ENCODE measurements at regions not wholly inside any gene's neighbourhood (a gene's known extent, or its start where the extent isn't known, plus 50 kb on each side); places are given as distances from the start of the nearest gene placed in this dataset.

DNA sequence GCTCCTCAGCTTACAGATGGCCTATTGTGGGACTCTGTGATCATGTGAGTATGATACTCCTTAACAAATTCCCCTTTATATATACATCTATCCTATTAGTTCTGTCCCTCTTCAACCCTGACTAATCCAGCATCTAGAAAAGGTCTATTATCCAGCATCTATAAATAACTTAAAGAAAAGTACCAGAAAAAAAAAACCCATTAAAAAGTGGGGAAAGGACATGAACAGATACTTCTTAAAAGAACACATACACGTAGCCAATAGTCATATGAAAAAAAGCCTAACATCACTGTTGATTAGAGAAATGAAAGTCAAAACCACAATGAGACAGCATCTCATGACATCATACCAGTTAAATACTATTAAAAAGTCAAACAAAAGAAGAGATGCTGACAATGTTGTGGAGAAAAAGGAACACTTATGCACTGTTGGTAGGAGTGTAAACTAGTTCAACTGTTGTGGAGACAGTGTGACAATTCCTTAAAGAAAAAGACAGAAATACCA lies 549.5 kb upstream of the GRM3 start:
- Histone ChIP-seq H3K9me3 (ENCODE audit: low read length) (no peaks in the 10 kb centered on the region), H3K27me3 (ENCODE audit: insufficient read depth, low read depth, low read length) (no peaks in the 10 kb centered on the region), H3K79me2 (replicated peaks; ENCODE audit: insufficient read depth, low read length) (no peaks in the 10 kb centered on the region), H3K9me2 (ENCODE audit: insufficient read depth, low read length) (no peaks in the 10 kb centered on the region), H3K27ac (ENCODE audit: low read length) (no peak overlapping the region), H3K9ac (ENCODE audit: low read length) (no peak overlapping the region), H3K4me2 (ENCODE audit: low read length) (no peak overlapping the region), H3K4me3 (ENCODE audit: low read length) (no peak overlapping the region), H3K36me3 (ENCODE audit: insufficient read depth, low read length) (no peaks in the 10 kb centered on the region), H4K20me1 (ENCODE audit: insufficient read depth) (no peaks in the 10 kb centered on the region), H3F3A (ENCODE audit: insufficient read depth, low read length, poor library complexity, severe bottlenecking) (no peaks in the 10 kb centered on the region), H2AFZ (ENCODE audit: low read depth, low read length) (no peak overlapping the region)
- TF ChIP-seq EP300 (conservative IDR thresholded peaks at IDR 0.05; ENCODE audit: poor library complexity, severe bottlenecking) (no peak), SMC3 (conservative IDR thresholded peaks at IDR 0.05; ENCODE audit: poor library complexity) (no peak), MXI1 (conservative IDR thresholded peaks at IDR 0.05; ENCODE audit: poor library complexity, severe bottlenecking) (no peak), TAF1 (IDR thresholded peaks at IDR 0.05; ENCODE audit: low read depth) (no peak), POLR2AphosphoS5 (IDR thresholded peaks at IDR 0.05) (no peak), RAD21 (conservative IDR thresholded peaks at IDR 0.05) (no peak), EZH2 (IDR thresholded peaks at IDR 0.05; ENCODE audit: borderline replicate concordance, insufficient read depth, low read length, poor library complexity, severe bottlenecking) (no peak)
- TF ChIP-seq, protein P1, sequence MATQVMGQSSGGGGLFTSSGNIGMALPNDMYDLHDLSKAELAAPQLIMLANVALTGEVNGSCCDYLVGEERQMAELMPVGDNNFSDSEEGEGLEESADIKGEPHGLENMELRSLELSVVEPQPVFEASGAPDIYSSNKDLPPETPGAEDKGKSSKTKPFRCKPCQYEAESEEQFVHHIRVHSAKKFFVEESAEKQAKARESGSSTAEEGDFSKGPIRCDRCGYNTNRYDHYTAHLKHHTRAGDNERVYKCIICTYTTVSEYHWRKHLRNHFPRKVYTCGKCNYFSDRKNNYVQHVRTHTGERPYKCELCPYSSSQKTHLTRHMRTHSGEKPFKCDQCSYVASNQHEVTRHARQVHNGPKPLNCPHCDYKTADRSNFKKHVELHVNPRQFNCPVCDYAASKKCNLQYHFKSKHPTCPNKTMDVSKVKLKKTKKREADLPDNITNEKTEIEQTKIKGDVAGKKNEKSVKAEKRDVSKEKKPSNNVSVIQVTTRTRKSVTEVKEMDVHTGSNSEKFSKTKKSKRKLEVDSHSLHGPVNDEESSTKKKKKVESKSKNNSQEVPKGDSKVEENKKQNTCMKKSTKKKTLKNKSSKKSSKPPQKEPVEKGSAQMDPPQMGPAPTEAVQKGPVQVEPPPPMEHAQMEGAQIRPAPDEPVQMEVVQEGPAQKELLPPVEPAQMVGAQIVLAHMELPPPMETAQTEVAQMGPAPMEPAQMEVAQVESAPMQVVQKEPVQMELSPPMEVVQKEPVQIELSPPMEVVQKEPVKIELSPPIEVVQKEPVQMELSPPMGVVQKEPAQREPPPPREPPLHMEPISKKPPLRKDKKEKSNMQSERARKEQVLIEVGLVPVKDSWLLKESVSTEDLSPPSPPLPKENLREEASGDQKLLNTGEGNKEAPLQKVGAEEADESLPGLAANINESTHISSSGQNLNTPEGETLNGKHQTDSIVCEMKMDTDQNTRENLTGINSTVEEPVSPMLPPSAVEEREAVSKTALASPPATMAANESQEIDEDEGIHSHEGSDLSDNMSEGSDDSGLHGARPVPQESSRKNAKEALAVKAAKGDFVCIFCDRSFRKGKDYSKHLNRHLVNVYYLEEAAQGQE (IDR thresholded peaks at IDR 0.05; ENCODE audit: borderline replicate concordance) = no peak
- TF ChIP-seq, protein P2, sequence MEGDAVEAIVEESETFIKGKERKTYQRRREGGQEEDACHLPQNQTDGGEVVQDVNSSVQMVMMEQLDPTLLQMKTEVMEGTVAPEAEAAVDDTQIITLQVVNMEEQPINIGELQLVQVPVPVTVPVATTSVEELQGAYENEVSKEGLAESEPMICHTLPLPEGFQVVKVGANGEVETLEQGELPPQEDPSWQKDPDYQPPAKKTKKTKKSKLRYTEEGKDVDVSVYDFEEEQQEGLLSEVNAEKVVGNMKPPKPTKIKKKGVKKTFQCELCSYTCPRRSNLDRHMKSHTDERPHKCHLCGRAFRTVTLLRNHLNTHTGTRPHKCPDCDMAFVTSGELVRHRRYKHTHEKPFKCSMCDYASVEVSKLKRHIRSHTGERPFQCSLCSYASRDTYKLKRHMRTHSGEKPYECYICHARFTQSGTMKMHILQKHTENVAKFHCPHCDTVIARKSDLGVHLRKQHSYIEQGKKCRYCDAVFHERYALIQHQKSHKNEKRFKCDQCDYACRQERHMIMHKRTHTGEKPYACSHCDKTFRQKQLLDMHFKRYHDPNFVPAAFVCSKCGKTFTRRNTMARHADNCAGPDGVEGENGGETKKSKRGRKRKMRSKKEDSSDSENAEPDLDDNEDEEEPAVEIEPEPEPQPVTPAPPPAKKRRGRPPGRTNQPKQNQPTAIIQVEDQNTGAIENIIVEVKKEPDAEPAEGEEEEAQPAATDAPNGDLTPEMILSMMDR (IDR thresholded peaks at IDR 0.05; ENCODE audit: poor library complexity, severe bottlenecking) = no peak

DNA sequence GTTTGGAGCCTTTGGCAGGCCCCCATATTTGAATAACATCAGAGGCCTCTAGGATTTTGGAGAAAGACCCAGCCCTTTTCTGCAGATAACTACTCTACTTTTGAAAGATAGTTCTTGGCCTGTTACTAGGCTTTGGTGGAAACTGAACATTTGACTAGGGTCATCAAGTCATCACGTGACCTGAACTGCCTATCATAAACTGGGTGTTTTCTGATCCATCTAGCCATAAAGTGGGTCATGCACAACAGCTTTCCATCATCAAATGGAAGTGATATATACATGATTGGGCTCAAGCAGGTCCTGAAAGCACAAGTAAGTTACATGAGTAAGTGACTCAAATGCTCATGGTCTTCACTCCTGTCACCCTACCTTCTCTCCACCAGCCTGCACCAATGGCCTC lies 552.3 kb upstream of the GRM3 start:
- Histone ChIP-seq H3K9me2 (ENCODE audit: insufficient read depth, low read length) (no peaks in the 10 kb centered on the region), H3K36me3 (ENCODE audit: insufficient read depth, low read length) (no peaks in the 10 kb centered on the region), H3K9me3 (ENCODE audit: low read length) (no peaks in the 10 kb centered on the region), H3K27me3 (ENCODE audit: insufficient read depth, low read depth, low read length) (no peaks in the 10 kb centered on the region), H3K4me2 (ENCODE audit: low read length) (no peak overlapping the region), H3K4me3 (ENCODE audit: low read length) (no peak overlapping the region), H3F3A (ENCODE audit: insufficient read depth, low read length, poor library complexity, severe bottlenecking) (no peaks in the 10 kb centered on the region), H3K27ac (ENCODE audit: low read length) (no peak overlapping the region), H3K9ac (ENCODE audit: low read length) (no peak overlapping the region), H3K79me2 (replicated peaks; ENCODE audit: insufficient read depth, low read length) (no peaks in the 10 kb centered on the region), H4K20me1 (ENCODE audit: insufficient read depth) (no peaks in the 10 kb centered on the region), H2AFZ (ENCODE audit: low read depth, low read length) (no peak overlapping the region)
- TF ChIP-seq MXI1 (conservative IDR thresholded peaks at IDR 0.05; ENCODE audit: poor library complexity, severe bottlenecking) (no peak), EZH2 (IDR thresholded peaks at IDR 0.05; ENCODE audit: borderline replicate concordance, insufficient read depth, low read length, poor library complexity, severe bottlenecking) (no peak), EP300 (conservative IDR thresholded peaks at IDR 0.05; ENCODE audit: poor library complexity, severe bottlenecking) (no peak), POLR2AphosphoS5 (IDR thresholded peaks at IDR 0.05) (no peak), TAF1 (IDR thresholded peaks at IDR 0.05; ENCODE audit: low read depth) (no peak), RAD21 (conservative IDR thresholded peaks at IDR 0.05) (no peak), SMC3 (conservative IDR thresholded peaks at IDR 0.05; ENCODE audit: poor library complexity) (no peak)
- TF ChIP-seq, protein P2 (IDR thresholded peaks at IDR 0.05; ENCODE audit: poor library complexity, severe bottlenecking) = no peak
- TF ChIP-seq, protein P1 (IDR thresholded peaks at IDR 0.05; ENCODE audit: borderline replicate concordance) = no peak
